Stimulated activated CD8-positive, alpha-beta memory T cell treated with anti-CD3 and anti-CD28 coated beads, Interleukin-4, amount 100 ng/mL, for 4 hours (primary cell): ENCODE measurements at regions not wholly inside any gene's neighbourhood (a gene's known extent, or its start where the extent isn't known, plus 50 kb on each side); places are given as distances from the start of the nearest gene placed in this dataset.
"Not testable (repeated sequence)": the region's sequence is repeated elsewhere in the genome, so short reads cannot be mapped to it uniquely, and the experiment has no call there.

Experiments
- DNase-seq, 2 donors: peaks; one replicate each; pipeline ENCODE4 v3.0.0-alpha.2; 2020; ENCODE audit warnings: low read depth in 2 of 2, low spot score in 1 of 2

GRCh38 chr5:36423578-36424307, 122.0 kb upstream of the RANBP3L start:
- no peak for DNase-seq

- not testable (repeated sequence) for DNase-seq
Measured at GRCh38 chr5:36426070-36426469, 124.4 kb upstream of the RANBP3L start.

DNA sequence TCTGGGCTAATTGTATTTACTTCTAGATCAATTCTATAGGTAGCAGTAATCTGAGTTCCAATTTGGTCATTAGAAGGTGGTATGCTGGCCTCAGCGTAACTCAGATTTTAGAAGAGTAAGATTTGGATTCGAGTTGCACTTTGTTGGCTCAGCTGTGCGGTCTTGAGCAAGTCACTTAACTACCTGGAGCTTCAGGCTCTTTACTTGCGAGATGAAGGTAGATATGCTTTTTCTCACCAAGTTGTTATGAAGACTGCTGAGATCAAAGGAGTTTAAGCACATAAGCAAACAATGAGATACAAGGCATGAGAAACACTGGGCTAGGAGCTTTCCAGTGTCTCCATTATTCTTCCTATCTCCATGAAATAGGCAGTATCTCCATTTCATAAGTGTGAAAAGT, 133.8 kb upstream of the RANBP3L start:
- no peak for DNase-seq

DNA sequence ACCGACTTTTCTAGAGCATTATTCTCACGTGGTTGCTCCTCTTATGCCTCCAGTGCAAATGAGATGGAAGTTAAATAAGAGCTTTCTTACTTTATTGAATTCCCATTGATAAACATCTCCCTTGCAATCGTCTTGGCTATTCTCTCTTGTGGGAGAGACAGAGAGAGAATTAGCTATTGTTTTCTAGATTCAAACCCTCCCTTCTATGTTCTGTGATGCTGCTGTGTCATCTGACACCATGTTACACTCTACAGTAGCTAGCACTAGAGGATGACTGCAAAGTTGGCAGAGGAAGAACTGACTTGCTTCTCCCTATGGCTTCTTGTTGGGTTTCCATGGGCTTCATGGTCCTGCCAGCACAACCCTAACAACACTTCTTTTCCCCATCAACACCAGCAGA, 134.6 kb upstream of the RANBP3L start:
- DNase-seq = no peak

DNA sequence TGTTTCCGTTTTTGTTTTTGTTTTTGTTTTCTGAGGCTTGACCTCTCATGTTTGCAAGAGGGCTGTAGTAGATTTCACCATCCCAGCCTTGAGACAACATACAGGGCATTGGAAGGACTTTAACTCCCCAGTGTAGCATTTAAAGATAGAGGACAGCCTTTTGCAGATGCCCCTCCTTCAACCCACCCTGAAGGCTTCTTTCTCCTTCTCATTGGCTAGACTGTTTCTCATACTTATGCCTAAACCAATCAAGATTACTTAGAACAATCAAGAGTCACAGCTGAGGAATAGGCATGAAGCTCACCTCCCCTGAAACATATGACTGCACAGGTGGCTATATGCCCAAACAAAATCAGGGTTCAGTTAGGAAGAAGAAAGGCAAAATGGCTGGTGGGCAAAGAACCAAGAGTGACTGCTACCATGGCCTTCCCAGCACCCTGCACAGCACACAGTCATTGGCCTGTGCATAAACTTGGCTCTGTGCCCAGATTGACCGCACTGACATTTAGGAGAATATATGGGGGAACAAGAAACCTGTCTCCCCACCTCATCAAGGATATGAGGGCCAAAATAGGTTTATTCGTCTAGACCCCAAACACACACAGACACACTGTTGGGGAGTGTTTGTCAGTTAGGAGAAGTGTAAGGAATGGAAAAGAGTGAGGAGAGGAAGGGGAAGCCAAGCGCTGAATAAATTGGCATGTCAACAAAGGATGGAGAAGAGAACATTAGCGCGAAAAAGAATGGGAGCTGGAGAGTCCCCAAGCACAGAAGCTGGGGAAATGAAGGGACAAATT, 137.3 kb upstream of the RANBP3L start:
- no peak for DNase-seq

DNA sequence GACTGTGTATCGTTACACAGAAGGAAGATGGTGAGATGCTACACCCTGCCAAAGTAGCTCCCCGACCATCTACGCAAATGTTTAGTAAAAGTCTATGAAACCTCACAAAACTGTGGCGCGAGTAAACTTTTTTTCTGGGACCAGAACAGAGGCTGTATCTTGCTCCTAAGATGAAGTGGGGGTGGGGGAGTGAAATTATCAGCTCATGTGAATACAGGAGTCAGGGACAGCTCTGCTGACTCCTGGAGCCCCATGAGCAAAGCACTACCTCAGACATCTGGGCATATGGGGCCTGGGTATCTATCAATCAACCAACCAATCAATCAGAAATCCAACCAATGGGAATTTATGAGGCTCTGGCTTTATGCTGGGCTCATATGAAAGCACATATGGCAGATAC, 138.6 kb upstream of the RANBP3L start:
- no peak for DNase-seq

GRCh38 chr5:36441280-36441679, 139.6 kb upstream of the RANBP3L start:
- no peak for DNase-seq

DNA sequence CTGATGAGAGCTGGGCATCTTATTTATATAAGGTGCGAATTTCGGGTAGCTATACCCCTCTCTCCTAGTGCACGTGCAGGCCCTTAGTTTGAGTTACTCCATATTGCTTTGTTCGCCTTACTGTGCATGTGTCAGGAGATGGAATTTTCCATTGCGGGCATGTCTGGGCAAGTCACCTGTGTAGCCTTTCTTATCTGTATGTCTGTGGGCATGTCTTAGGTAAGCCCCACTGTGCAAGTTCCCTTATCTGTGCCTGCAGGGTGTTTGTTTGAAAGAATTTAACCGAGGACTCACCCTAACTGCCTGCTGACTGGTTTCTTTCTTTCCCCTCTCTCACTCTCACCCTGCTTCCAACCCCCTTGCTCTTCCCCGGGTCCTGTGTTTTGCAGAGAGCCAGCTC, 140.7 kb upstream of the RANBP3L start:
- DNase-seq = no peak

DNA sequence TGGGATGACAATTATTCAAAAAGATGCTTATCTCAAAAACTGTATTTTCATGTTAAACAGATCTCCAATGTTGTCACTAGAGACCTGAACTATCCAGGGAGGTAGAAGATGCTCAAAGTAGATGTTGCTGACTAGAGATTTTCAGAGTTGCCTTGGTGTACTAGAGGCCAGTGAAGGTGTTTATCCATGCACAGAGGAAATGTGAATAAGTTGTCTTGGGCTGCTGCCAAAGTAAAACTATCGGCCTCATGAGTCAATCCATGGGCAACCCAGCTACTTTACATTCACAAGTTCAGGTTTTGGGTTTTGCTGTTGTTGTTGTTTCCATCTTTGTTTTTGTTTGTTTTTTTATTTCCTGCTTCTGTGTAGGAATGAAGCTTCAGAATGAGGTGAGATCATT, 141.1 kb upstream of the RANBP3L start:
- no peak for DNase-seq

DNA sequence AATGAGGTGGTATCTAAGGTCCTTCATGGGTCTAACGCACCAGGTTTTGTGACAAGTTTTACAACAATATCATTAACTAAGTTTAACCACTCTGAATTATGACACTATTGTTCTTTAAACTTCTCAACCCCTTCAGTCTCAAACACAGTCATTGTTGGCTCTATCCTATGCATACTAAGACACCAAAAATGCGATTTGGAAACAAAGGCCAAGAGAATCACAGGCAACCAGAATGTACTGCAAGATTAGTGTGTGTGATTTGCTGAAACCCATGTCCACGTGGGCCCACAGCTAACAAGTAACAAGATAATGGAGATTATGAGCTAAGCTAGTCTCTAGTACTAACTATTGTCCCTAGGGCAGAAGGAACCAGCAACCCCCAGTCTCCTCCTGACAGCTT, 142.2 kb upstream of the RANBP3L start:
- no peak for DNase-seq

DNA sequence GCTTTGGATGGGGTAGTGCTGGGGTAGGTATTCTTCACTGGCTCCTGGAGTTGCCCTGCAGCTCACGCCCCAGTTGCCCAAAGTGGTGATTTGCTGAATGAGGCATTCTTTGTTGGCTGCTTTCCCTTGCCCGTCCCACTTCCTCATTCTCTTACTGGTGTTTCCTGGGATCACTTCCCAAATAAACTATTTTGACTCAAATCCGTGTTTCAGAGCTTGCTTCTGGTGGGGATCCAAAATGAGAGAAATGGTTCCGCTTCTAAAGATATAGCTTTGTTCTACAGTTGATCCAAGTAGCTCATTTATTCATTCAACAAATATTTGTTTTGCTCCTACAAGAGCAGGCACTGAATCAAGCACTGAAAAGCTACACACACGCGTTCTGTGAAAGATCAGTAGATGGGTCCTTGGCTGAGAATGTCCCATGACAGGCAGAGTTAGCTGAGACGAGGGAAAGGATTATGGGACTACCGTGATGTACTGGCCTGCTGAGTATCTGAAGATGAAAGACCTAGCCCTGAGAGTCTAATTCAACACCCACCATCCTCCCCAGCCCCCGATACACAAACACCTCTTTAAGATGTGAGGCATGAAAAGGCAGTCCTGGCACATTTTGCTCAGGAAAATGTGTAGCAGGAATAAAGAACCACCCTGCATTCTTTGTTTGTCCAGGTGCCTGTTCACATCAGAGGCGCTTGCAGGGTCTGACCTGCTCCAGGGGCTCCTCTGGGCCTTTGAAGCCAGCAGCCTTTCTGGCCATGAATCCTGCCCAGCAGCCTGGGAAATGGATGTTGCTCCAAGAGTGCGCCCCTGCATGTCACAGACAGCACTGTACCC, 143.1 kb upstream of the RANBP3L start:
- DNase-seq = no peak

GRCh38 chr5:36447776-36448175, 146.1 kb upstream of the RANBP3L start:
- no peak for DNase-seq

- no peak for DNase-seq
Measured at GRCh38 chr5:36450229-36451014, 148.7 kb upstream of the RANBP3L start.

DNA sequence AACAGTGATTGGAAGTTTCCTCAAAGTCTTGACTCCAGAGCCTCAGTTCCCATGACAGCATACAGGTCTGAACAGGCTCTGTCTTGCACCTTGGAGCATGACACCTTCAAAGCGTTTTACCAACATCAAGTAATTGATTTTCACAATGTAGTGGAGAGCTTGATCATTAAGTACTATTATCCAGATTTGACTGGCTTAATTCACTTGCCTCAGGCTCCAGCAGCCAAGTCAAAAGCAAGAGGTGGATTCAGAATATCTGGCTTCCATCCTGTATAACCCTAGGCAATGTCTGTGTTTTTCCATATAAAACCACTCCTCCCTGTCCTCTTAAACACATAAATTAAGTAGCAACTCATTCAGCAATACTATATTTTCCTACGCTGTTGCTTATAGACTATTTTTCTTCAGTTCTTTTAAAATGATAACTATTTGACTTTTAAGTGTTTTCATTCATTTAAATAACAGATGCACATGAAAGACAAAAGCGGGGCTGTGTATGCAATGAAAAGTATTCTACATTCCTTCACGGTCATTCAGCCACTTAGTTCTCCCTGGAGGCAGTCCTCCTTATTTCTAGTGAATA, 150.8 kb upstream of the RANBP3L start:
- DNase-seq = no peak

DNA sequence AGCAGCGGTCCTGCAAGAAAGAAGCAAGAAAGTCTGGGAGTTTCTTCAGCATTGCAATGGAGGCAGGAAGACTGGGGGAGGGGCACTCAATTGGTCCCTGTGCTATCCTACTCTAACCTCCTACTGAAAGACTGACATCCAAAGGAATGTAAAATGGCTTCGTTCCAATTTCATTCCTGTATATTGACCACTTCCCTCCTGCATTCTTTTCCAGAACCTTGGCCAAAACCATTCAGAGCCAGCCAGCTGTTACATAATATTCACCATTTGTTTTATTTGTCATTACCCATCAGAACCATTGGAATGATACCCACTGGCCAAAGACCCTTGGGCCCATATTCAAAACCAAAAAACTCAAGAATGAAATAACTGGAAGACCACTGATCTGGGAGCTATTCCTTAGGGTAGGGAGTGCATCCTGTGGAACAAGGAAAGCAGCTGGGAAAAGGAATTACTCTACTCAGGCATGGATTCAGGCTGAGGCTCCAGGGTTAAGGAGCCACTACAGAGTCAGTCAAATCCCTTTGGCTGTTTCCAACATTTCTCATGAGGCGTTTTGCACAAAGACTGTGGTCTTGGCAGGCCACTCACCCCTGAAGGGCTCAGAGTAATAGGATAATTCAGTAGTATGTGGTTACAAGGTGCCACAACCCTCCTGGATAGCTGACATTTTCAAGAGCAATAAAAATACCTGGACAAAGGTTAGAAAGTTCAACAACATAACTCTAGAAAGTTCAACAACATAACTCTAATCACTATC, 148.7 kb upstream of the SLC1A3 start:
- no peak for DNase-seq

GRCh38 chr5:36458746-36459145, 147.7 kb upstream of the SLC1A3 start:
- DNase-seq = no peak

- no peak for DNase-seq
Measured at GRCh38 chr5:36459176-36460135, 146.9 kb upstream of the SLC1A3 start.

GRCh38 chr5:36462295-36463021, 143.9 kb upstream of the SLC1A3 start:
- DNase-seq = no peak
